B cell (primary cell): ENCODE measurements at regions not wholly inside any gene's neighbourhood (a gene's known extent, or its start where the extent isn't known, plus 50 kb on each side); places are given as distances from the start of the nearest gene placed in this dataset.

Experiments
- CTCF ChIP-seq: fragments of 200-600 bp; IDR thresholded peaks from one replicate; pipeline ENCODE4 v1.8.0; 2022; ENCODE audit warnings: antibody characterized with exemption, mild to moderate bottlenecking
- EZH2 ChIP-seq: IDR thresholded peaks from 2 replicates; pipeline ENCODE4 v1.6.1; 2012; ENCODE audit warnings: borderline replicate concordance, low read depth, mild to moderate bottlenecking, moderate library complexity, low read length; ENCODE audit not compliant: insufficient read depth, poor library complexity, severe bottlenecking

DNA sequence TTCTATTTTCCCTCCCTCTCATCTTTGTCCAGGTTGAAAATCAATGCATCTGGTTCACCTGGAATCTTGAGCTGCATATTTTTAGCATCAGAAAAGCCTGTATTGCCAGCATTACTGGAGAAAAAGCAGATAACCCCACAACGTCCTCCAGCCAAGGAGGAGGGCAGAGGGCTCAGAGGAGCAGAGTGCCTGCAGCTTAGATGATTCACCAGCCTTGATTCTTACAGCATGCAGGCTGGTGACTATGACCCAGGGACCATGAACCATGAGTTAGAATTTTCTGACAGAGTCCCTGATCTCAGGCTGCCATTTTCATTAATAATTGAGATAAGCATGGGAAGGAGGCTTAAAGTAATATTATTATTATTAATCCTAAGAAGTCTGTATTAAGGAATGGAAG lies 278.2 kb downstream of the BRINP1 start:
- TF ChIP-seq CTCF (no peak), EZH2 (no peak)
